ENCODE measurements at regions not wholly inside any gene's neighbourhood (a gene's known extent, or its start where the extent isn't known, plus 50 kb on each side); places are given as distances from the start of the nearest gene placed in this dataset.

- H3K27ac ChIP-seq (ENCODE audit: low read depth in 2 of 2, low read length in 2 of 2), result no peak overlapping the region
- DNase-seq (no peak), FAIRE-seq (no peak)
- H3K9me3 ChIP-seq (ENCODE audit: control insufficient read depth in 2 of 3, insufficient read depth in 1 of 3, low read length in 3 of 3), result no peaks in the 10 kb centered on the region
- no peak overlapping the region for H3K9ac ChIP-seq (ENCODE audit: low read length in 3 of 3)
- no peaks in the 10 kb centered on the region for H3K4me1 ChIP-seq (ENCODE audit: control insufficient read depth in 2 of 3, insufficient read depth in 2 of 3, low read depth in 1 of 3, low read length in 3 of 3)
- TF ChIP-seq CTCF (IDR thresholded peaks at IDR 0.05; ENCODE audit: borderline replicate concordance, extremely low read depth, insufficient read depth), result no peak
- H3K4me3 ChIP-seq (ENCODE audit: low read length in 3 of 3), result no peak overlapping the region
- intact Hi-C loops (cut with DNase I), result no loop called here
- no peaks in the 10 kb centered on the region for H3K27me3 ChIP-seq (ENCODE audit: control insufficient read depth, insufficient read depth, low read length)
- no peaks in the 10 kb centered on the region for H3K36me3 ChIP-seq (ENCODE audit: control insufficient read depth in 2 of 3, insufficient read depth in 3 of 3, low read length in 3 of 3)
Observed at GRCh38 chr6:151172751-151173150, 67.0 kb upstream of the AKAP12 start.

GRCh38 chr6:151175662-151176445, 63.9 kb upstream of the AKAP12 start:
- H3K4me1 ChIP-seq (ENCODE audit: control insufficient read depth in 2 of 3, insufficient read depth in 2 of 3, low read depth in 1 of 3, low read length in 3 of 3), result no peaks in the 10 kb centered on the region
- FAIRE-seq (no peak), DNase-seq (no peak)
- H3K4me3 ChIP-seq (ENCODE audit: low read length in 3 of 3), result no peak overlapping the region
- no peak overlapping the region for H3K9ac ChIP-seq (ENCODE audit: low read length in 3 of 3)
- intact Hi-C loops (cut with DNase I), result no loop called here
- H3K27ac ChIP-seq (ENCODE audit: low read depth in 2 of 2, low read length in 2 of 2), result no peak overlapping the region
- H3K36me3 ChIP-seq (ENCODE audit: control insufficient read depth in 2 of 3, insufficient read depth in 3 of 3, low read length in 3 of 3), result no peaks in the 10 kb centered on the region
- no peaks in the 10 kb centered on the region for H3K27me3 ChIP-seq (ENCODE audit: control insufficient read depth, insufficient read depth, low read length)
- no peak for TF ChIP-seq CTCF (IDR thresholded peaks at IDR 0.05; ENCODE audit: borderline replicate concordance, extremely low read depth, insufficient read depth)
- no peaks in the 10 kb centered on the region for H3K9me3 ChIP-seq (ENCODE audit: control insufficient read depth in 2 of 3, insufficient read depth in 1 of 3, low read length in 3 of 3)

GRCh38 chr6:151176911-151177770, 62.6 kb upstream of the AKAP12 start:
- intact Hi-C loops (cut with DNase I), result no loop called here
- no peak overlapping the region for H3K4me3 ChIP-seq (ENCODE audit: low read length in 3 of 3)
- TF ChIP-seq CTCF (IDR thresholded peaks at IDR 0.05; ENCODE audit: borderline replicate concordance, extremely low read depth, insufficient read depth), result no peak
- H3K36me3 ChIP-seq (ENCODE audit: control insufficient read depth in 2 of 3, insufficient read depth in 3 of 3, low read length in 3 of 3), result no peaks in the 10 kb centered on the region
- FAIRE-seq (no peak), DNase-seq (no peak)
- no peak overlapping the region for H3K27ac ChIP-seq (ENCODE audit: low read depth in 2 of 2, low read length in 2 of 2)
- no peaks in the 10 kb centered on the region for H3K9me3 ChIP-seq (ENCODE audit: control insufficient read depth in 2 of 3, insufficient read depth in 1 of 3, low read length in 3 of 3)
- H3K27me3 ChIP-seq (ENCODE audit: control insufficient read depth, insufficient read depth, low read length), result no peaks in the 10 kb centered on the region
- H3K9ac ChIP-seq (ENCODE audit: low read length in 3 of 3), result no peak overlapping the region
- H3K4me1 ChIP-seq (ENCODE audit: control insufficient read depth in 2 of 3, insufficient read depth in 2 of 3, low read depth in 1 of 3, low read length in 3 of 3), result no peaks in the 10 kb centered on the region

Measured in kidney (tissue), 13 donors.